GM12873 (cell line): ENCODE measurements at regions not wholly inside any gene's neighbourhood (a gene's known extent, or its start where the extent isn't known, plus 50 kb on each side); places are given as distances from the start of the nearest gene placed in this dataset.
A peak's percentile ranks its signal among the peaks of the same experiment; 100 is the strongest.

Source experiments
- CTCF ChIP-seq: IDR thresholded peaks from 2 replicates; pipeline ENCODE4 v1.5.1; 2012; ENCODE audit warnings: low read depth, mild to moderate bottlenecking, moderate library complexity, low read length, control low read depth; ENCODE audit not compliant: insufficient read depth; ENCODE audit errors: missing control alignments

- peak; percentile 88 for TF ChIP-seq CTCF
Measured at GRCh38 chr12:16939871-16940306, 333.9 kb upstream of the LMO3 start.

- no peak for TF ChIP-seq CTCF
Measured at GRCh38 chr12:16927259-16927658, 321.3 kb upstream of the LMO3 start.

- TF ChIP-seq CTCF = no peak
Measured at GRCh38 chr12:16920451-16920850, 314.5 kb upstream of the LMO3 start.

- no peak for TF ChIP-seq CTCF
Measured at GRCh38 chr12:16919551-16919950, 313.6 kb upstream of the LMO3 start.

GRCh38 chr12:16914853-16915252, 308.9 kb upstream of the LMO3 start:
- TF ChIP-seq CTCF = no peak

GRCh38 chr12:16913832-16914490, 308.0 kb upstream of the LMO3 start:
- no peak for TF ChIP-seq CTCF

- TF ChIP-seq CTCF = no peak
Measured at GRCh38 chr12:16901946-16902345, 296.0 kb upstream of the LMO3 start.
